Effector CD8-positive, alpha-beta T cell (primary cell): ENCODE measurements at regions not wholly inside any gene's neighbourhood (a gene's known extent, or its start where the extent isn't known, plus 50 kb on each side); places are given as distances from the start of the nearest gene placed in this dataset.

ENCODE experiments used
- DNase-seq: peaks from one replicate; lab custom pipeline; 2025; lab: John Stamatoyannopoulos, UW

- DNase-seq: no peak
Measured at GRCh38 chr12:68451261-68452077, 119.3 kb upstream of the MDM1 start.

GRCh38 chr12:68452078-68452715 is 120.0 kb upstream of the MDM1 start:
- no peak for DNase-seq

GRCh38 chr12:68453278-68453677 is 121.1 kb upstream of the MDM1 start:
- no peak for DNase-seq

GRCh38 chr12:68453876-68454275 is 121.7 kb upstream of the MDM1 start:
- DNase-seq: no peak

- DNase-seq: no peak
Measured at GRCh38 chr12:68454892-68455291, 122.7 kb upstream of the MDM1 start.

- no peak for DNase-seq
Measured at GRCh38 chr12:68455691-68456345, 123.7 kb upstream of the MDM1 start.

GRCh38 chr12:68458866-68459265 is 126.7 kb upstream of the MDM1 start:
- DNase-seq: no peak

GRCh38 chr12:68460236-68460635 is 128.1 kb upstream of the MDM1 start:
- DNase-seq: no peak

GRCh38 chr12:68461645-68462044 is 129.5 kb upstream of the MDM1 start:
- no peak for DNase-seq

GRCh38 chr12:68462803-68463202 is 130.6 kb upstream of the MDM1 start:
- no peak for DNase-seq

- DNase-seq: no peak
Measured at GRCh38 chr12:68465227-68465626, 133.1 kb upstream of the MDM1 start.

- no peak for DNase-seq
Measured at GRCh38 chr12:68467514-68467913, 135.4 kb upstream of the MDM1 start.

GRCh38 chr12:68468036-68468435 is 135.9 kb upstream of the MDM1 start:
- no peak for DNase-seq

- no peak for DNase-seq
Measured at GRCh38 chr12:68469113-68469512, 137.0 kb upstream of the MDM1 start.

GRCh38 chr12:68470664-68471328 is 138.6 kb upstream of the MDM1 start:
- no peak for DNase-seq

GRCh38 chr12:68474467-68475204 is 136.1 kb upstream of the RAP1B start:
- DNase-seq: no peak

- DNase-seq: no peak
Measured at GRCh38 chr12:68476794-68477193, 133.9 kb upstream of the RAP1B start.

GRCh38 chr12:68477261-68477772 is 133.4 kb upstream of the RAP1B start:
- no peak for DNase-seq

GRCh38 chr12:68477906-68478305 is 132.8 kb upstream of the RAP1B start:
- DNase-seq: no peak

GRCh38 chr12:68478516-68479260 is 132.0 kb upstream of the RAP1B start:
- DNase-seq: no peak
